Neuronal stem cell (in vitro differentiated cells): ENCODE measurements at regions not wholly inside any gene's neighbourhood (a gene's known extent, or its start where the extent isn't known, plus 50 kb on each side); places are given as distances from the start of the nearest gene placed in this dataset.

Experiments used
- DNase-seq: peaks from one replicate; pipeline ENCODE4 v3.0.0-alpha.2; 2013; ENCODE audit warnings: low spot score
- H2AFZ ChIP-seq: one replicate; pipeline ENCODE4 v1.6.1; 2013; ENCODE audit warnings: mild to moderate bottlenecking, low read length, inconsistent platforms
- H2AK5ac ChIP-seq: 2 replicates; pipeline ENCODE4 v1.6.1; 2013; ENCODE audit warnings: low read depth, mild to moderate bottlenecking, inconsistent platforms, low read length, moderate library complexity, mixed read lengths
- H2BK120ac ChIP-seq: 2 replicates; pipeline ENCODE4 v1.6.1; 2013; ENCODE audit warnings: low read depth, mild to moderate bottlenecking, inconsistent platforms, low read length, moderate library complexity, mixed read lengths
- H2BK12ac ChIP-seq: one replicate; pipeline ENCODE4 v1.6.1; 2013; ENCODE audit warnings: low read length, inconsistent platforms
- H2BK15ac ChIP-seq: 2 replicates; pipeline ENCODE4 v1.6.1; 2013; ENCODE audit warnings: mild to moderate bottlenecking, low read length, inconsistent platforms, mixed read lengths
- H2BK5ac ChIP-seq: one replicate; pipeline ENCODE4 v1.6.1; 2013; ENCODE audit warnings: inconsistent platforms, mild to moderate bottlenecking, low read length, moderate library complexity
- H3K14ac ChIP-seq: one replicate; pipeline ENCODE4 v1.6.1; 2013; ENCODE audit warnings: low read length, inconsistent platforms
- H3K18ac ChIP-seq: 2 replicates; pipeline ENCODE4 v1.6.1; 2013; ENCODE audit warnings: low read length, inconsistent platforms
- H3K23ac ChIP-seq: 2 replicates; pipeline ENCODE4 v1.6.1; 2013; ENCODE audit warnings: low read depth, mild to moderate bottlenecking, mixed read lengths, low read length, inconsistent platforms; ENCODE audit not compliant: poor library complexity
- H3K27ac ChIP-seq: replicated peaks from 3 replicates; pipeline ENCODE4 v1.5.1; 2013; ENCODE audit warnings: low read length, inconsistent platforms
- H3K27me3 ChIP-seq, 3 experiments: 2 replicates each; pipeline ENCODE4 v1.6.1; 2013; ENCODE audit warnings: low read length in 3 of 3, mild to moderate bottlenecking in 2 of 3, inconsistent platforms in 1 of 3, low read depth in 1 of 3, mixed read lengths in 1 of 3, moderate library complexity in 1 of 3; ENCODE audit not compliant: control insufficient read depth in 3 of 3, insufficient read depth in 3 of 3
- H3K36me3 ChIP-seq, 2 donors: replicated peaks in 1 of 2; 2 replicates each; pipeline ENCODE4 v1.6.1; 2013; ENCODE audit warnings: low read length in 2 of 2; ENCODE audit not compliant: control insufficient read depth in 2 of 2, insufficient read depth in 2 of 2
- H3K4ac ChIP-seq: 2 replicates; pipeline ENCODE4 v1.6.1; 2013; ENCODE audit warnings: inconsistent platforms, mild to moderate bottlenecking, low read length, moderate library complexity
- H3K4me1 ChIP-seq, 2 donors: 1 replicate in 1 of 2; 2 replicates in 1 of 2; pipeline ENCODE4 v1.6.1; 2013; ENCODE audit warnings: low read length in 2 of 2, low read depth in 1 of 2; ENCODE audit not compliant: control insufficient read depth in 2 of 2, insufficient read depth in 1 of 2
- H3K4me2 ChIP-seq: one replicate; pipeline ENCODE4 v1.6.1; 2013; ENCODE audit warnings: mild to moderate bottlenecking, low read length, inconsistent platforms; ENCODE audit not compliant: insufficient read depth, poor library complexity, severe bottlenecking
- H3K4me3 ChIP-seq, 2 donors: 2 replicates each; pipeline ENCODE4 v1.5.1; 2013; ENCODE audit warnings: low read length in 2 of 2, mild to moderate bottlenecking in 2 of 2, inconsistent platforms in 1 of 2, moderate library complexity in 1 of 2
- H3K79me1 ChIP-seq: one replicate; pipeline ENCODE4 v1.6.1; 2013; ENCODE audit warnings: low read depth, mild to moderate bottlenecking, inconsistent platforms, low read length, moderate library complexity
- H3K9ac ChIP-seq: one replicate; pipeline ENCODE4 v1.6.1; 2013; ENCODE audit warnings: mild to moderate bottlenecking, low read depth, low read length, inconsistent platforms; ENCODE audit not compliant: poor library complexity
- H3K9me3 ChIP-seq, 2 donors: replicated peaks in 1 of 2; 2 replicates each; pipeline versions ENCODE3 to v1.6.1; 2013; ENCODE audit warnings: low read length in 2 of 2, mild to moderate bottlenecking in 2 of 2, inconsistent platforms in 1 of 2, low read depth in 1 of 2, mixed read lengths in 1 of 2, moderate library complexity in 1 of 2; ENCODE audit not compliant: control insufficient read depth in 2 of 2, insufficient read depth in 1 of 2
- H4K8ac ChIP-seq: one replicate; pipeline ENCODE4 v1.6.1; 2013; ENCODE audit warnings: low read depth, mild to moderate bottlenecking, inconsistent platforms, low read length, moderate library complexity
- H4K91ac ChIP-seq: one replicate; pipeline ENCODE4 v1.6.1; 2013; ENCODE audit warnings: low read length, low read depth, mild to moderate bottlenecking, inconsistent platforms; ENCODE audit not compliant: poor library complexity
- WGBS, 2 donors: extraction: QIAGEN DNeasy Blood & Tissue Kit; methylation state at CpG; one replicate each; pipeline ENCODE4 v1.1.7; 2013; ENCODE audit warnings: missing lambda C conversion rate in 2 of 2, mixed read lengths in 1 of 2; ENCODE audit not compliant: insufficient read length in 2 of 2, insufficient replicate concordance in 1 of 2; ENCODE audit errors: extremely low coverage in 2 of 2; 5-methylcytosine and 5-hydroxymethylcytosine counted together

DNA sequence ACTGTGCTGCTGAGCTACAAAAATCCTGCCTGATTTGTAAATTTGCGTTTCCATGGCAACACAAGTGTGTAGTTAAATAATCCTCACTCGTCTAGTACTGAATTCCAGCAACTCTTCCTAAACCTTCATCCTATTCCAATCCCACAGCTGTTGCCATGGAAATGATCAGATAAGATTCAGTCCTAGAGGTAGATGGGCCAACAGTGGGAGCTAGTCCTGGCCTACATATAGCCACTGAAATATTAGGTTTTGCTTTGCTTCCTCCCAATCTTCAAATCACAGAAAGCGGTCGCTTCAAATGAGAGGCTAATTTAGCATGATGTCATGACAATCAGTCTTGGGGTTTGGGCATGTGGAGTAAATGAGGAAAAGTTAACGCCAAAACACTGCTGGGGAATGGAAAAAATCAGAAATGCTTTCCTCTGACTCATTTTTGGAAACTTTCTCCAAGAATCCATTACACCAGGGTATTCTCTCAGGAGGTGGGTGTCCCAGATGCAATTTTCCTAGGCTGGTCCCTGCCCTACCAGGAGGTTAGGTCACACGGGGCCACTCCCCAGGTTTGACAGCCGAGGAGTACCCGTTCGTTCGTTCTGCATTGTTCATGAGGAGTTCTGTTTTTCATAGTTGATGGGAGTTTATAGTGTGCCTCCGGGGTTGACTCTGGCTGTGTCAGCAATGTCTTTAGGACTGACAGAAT, 159.2 kb upstream of the SLCO3A1 start:
- Histone ChIP-seq H2AFZ (no peak overlapping the region), H3K27ac (no peak overlapping the region), H4K8ac (no peak overlapping the region), H3K14ac (no peak overlapping the region), H2BK5ac (no peak overlapping the region), H4K91ac (no peak overlapping the region), H3K23ac (no peak overlapping the region), H3K27me3 (no peaks in the 10 kb centered on the region), H3K9me3 (no peaks in the 10 kb centered on the region), H2BK15ac (no peak overlapping the region), H3K4me3 (no peak overlapping the region), H3K4me2 (no peak overlapping the region), H3K9ac (no peak overlapping the region), H3K18ac (no peak overlapping the region), H2BK120ac (no peak overlapping the region), H3K79me1 (no peaks in the 10 kb centered on the region), H2AK5ac (no peak overlapping the region), H3K4ac (no peak overlapping the region), H2BK12ac (no peak overlapping the region), H3K36me3 (no peaks in the 10 kb centered on the region), H3K4me1 (peaks cover 0 to 4% of the 10 kb centered on the region in 2 donors)
- no CpG with 5 or more reads among the region's 11 CpGs for WGBS, 2 donors
- no peak for DNase-seq

DNA sequence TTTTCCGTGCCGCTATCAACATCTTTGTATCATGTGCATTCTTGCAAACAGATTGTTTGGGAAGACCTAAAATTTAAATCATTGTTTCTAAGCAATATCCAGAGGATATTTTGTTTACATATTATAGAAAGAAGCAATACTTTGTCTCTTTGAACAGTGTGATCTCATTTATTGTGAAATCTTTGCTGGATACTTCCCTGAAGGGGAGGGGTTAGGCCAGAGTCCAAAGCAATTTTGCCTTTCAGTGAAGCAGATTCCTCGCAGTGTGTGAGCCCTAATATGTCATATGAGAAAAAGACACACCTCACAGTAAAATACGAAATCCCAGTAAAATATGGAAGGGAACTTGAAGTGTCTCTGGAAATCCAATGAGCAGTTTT, 158.7 kb upstream of the SLCO3A1 start:
- Histone ChIP-seq H2BK15ac (no peak overlapping the region), H2AFZ (no peak overlapping the region), H2BK12ac (no peak overlapping the region), H3K27me3 (no peaks in the 10 kb centered on the region), H3K4me2 (no peak overlapping the region), H3K4ac (no peak overlapping the region), H3K9ac (no peak overlapping the region), H3K18ac (no peak overlapping the region), H4K8ac (no peak overlapping the region), H2BK5ac (no peak overlapping the region), H3K4me3 (no peak overlapping the region), H2AK5ac (no peak overlapping the region), H3K23ac (no peak overlapping the region), H2BK120ac (no peak overlapping the region), H3K4me1 (peaks cover 0 to 4% of the 10 kb centered on the region in 2 donors), H4K91ac (no peak overlapping the region), H3K27ac (no peak overlapping the region), H3K9me3 (no peaks in the 10 kb centered on the region), H3K14ac (no peak overlapping the region), H3K79me1 (no peaks in the 10 kb centered on the region), H3K36me3 (no peaks in the 10 kb centered on the region)
- no peak for DNase-seq
- WGBS, 2 donors, result no CpG with 5 or more reads among the region's 4 CpGs

DNA sequence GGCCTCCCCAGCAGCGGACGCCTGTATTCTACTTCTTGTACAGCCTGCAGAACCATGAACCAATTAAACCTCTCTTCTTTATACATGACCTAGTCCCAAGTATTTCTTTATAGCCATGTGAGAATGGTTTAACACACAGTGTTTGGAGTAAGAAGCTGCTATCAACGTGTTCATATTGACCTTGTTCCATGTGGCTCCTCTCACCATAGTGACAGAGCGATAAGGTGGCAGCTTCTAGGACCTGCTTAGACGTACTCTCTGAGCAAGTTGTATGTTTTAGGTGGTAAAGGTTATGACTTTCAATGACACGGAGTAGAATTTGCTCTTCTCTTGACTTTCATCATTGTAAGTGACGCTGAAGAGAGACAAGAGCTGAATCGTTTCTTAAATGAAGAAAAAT, 157.7 kb upstream of the SLCO3A1 start:
- no peak overlapping the region for H2AK5ac ChIP-seq
- no peak overlapping the region for H3K27ac ChIP-seq
- no peak overlapping the region for H3K9ac ChIP-seq
- H2BK5ac ChIP-seq, result no peak overlapping the region
- no peak overlapping the region for H4K91ac ChIP-seq
- H3K27me3 ChIP-seq, result no peaks in the 10 kb centered on the region
- DNase-seq, result no peak
- H3K36me3 ChIP-seq, result no peaks in the 10 kb centered on the region
- no CpG with 5 or more reads among the region's 8 CpGs for WGBS, 2 donors
- H4K8ac ChIP-seq, result no peak overlapping the region
- H3K9me3 ChIP-seq, result no peaks in the 10 kb centered on the region
- no peak overlapping the region for H3K4me2 ChIP-seq
- no peaks in the 10 kb centered on the region for H3K79me1 ChIP-seq
- H3K4ac ChIP-seq, result no peak overlapping the region
- no peak overlapping the region for H2BK15ac ChIP-seq
- H3K14ac ChIP-seq, result no peak overlapping the region
- no peak overlapping the region for H2BK12ac ChIP-seq
- H2AFZ ChIP-seq, result no peak overlapping the region
- H3K18ac ChIP-seq, result no peak overlapping the region
- H3K4me3 ChIP-seq, result no peak overlapping the region
- H2BK120ac ChIP-seq, result no peak overlapping the region
- peaks cover 0 to 4% of the 10 kb centered on the region in 2 donors for H3K4me1 ChIP-seq
- H3K23ac ChIP-seq, result no peak overlapping the region

DNA sequence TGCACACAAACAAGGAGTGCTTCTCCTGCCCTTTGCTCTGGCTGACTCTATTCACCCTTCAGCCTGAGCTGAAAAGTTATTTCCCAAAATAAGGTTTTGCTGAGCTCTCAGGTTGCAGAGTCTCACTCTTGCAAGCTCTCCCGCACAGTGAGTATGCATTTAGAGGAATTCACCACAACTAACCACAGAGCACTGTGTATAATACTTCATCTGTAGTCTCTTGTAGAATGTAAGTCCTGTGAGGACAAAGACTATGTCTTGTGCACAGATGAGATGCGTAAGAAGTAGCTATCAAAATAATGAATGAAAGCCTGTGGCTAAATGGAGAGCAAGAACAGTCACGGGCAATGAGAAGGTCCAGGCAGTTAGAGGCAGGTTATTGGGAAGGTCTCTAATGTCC, 156.5 kb upstream of the SLCO3A1 start:
- Histone ChIP-seq H4K8ac (no peak overlapping the region), H2AK5ac (no peak overlapping the region), H3K27me3 (no peaks in the 10 kb centered on the region), H3K9ac (no peak overlapping the region), H2BK12ac (no peak overlapping the region), H3K18ac (no peak overlapping the region), H4K91ac (no peak overlapping the region), H2BK15ac (no peak overlapping the region), H2BK5ac (no peak overlapping the region), H3K9me3 (no peaks in the 10 kb centered on the region), H2AFZ (no peak overlapping the region), H3K36me3 (no peaks in the 10 kb centered on the region), H3K4me2 (no peak overlapping the region), H3K4me3 (no peak overlapping the region), H3K79me1 (no peaks in the 10 kb centered on the region), H2BK120ac (no peak overlapping the region), H3K23ac (no peak overlapping the region), H3K27ac (no peak overlapping the region), H3K4ac (no peak overlapping the region), H3K4me1 (peaks cover 0 to 4% of the 10 kb centered on the region in 2 donors), H3K14ac (no peak overlapping the region)
- DNase-seq, result no peak
- no CpG with 5 or more reads among the region's 3 CpGs for WGBS, 2 donors
